Activated naive CD8-positive, alpha-beta T cell treated with anti-CD3 and anti-CD28 coated beads, Interleukin-2, amount 50 U/mL, for 16 hours (primary cell): ENCODE measurements at regions not wholly inside any gene's neighbourhood (a gene's known extent, or its start where the extent isn't known, plus 50 kb on each side); places are given as distances from the start of the nearest gene placed in this dataset.

Experiments
- DNase-seq: peaks from one replicate; pipeline ENCODE4 v3.0.0-alpha.2; 2020; ENCODE audit warnings: low read depth, low spot score

GRCh38 chr12:132408626-132409494 is 79.5 kb upstream of the GALNT9 start:
- DNase-seq: no peak

- no peak for DNase-seq
Measured at GRCh38 chr12:132407992-132408391, 78.6 kb upstream of the GALNT9 start.

GRCh38 chr12:132407451-132407961 is 78.1 kb upstream of the GALNT9 start:
- DNase-seq: no peak

- no peak for DNase-seq
Measured at GRCh38 chr12:132406493-132407450, 77.4 kb upstream of the GALNT9 start.

GRCh38 chr12:132405742-132406251 is 76.4 kb upstream of the GALNT9 start:
- DNase-seq: no peak

- no peak for DNase-seq
Measured at GRCh38 chr12:132404951-132405741, 75.8 kb upstream of the GALNT9 start.

GRCh38 chr12:132404435-132404855 is 75.1 kb upstream of the GALNT9 start:
- DNase-seq: no peak

- DNase-seq: no peak
Measured at GRCh38 chr12:132403636-132404434, 74.4 kb upstream of the GALNT9 start.

GRCh38 chr12:132402831-132403416 is 73.5 kb upstream of the GALNT9 start:
- no peak for DNase-seq

- DNase-seq: no peak
Measured at GRCh38 chr12:132401982-132402381, 72.6 kb upstream of the GALNT9 start.

GRCh38 chr12:132400011-132400641 is 70.7 kb upstream of the GALNT9 start:
- DNase-seq: no peak

GRCh38 chr12:132399092-132400010 is 70.0 kb upstream of the GALNT9 start:
- DNase-seq: no peak

GRCh38 chr12:132398386-132398991 is 69.1 kb upstream of the GALNT9 start:
- no peak for DNase-seq

- no peak for DNase-seq
Measured at GRCh38 chr12:132397934-132398385, 68.6 kb upstream of the GALNT9 start.

- no peak for DNase-seq
Measured at GRCh38 chr12:132397152-132397933, 68.0 kb upstream of the GALNT9 start.

GRCh38 chr12:132396657-132397056 is 67.3 kb upstream of the GALNT9 start:
- DNase-seq: no peak

- DNase-seq: no peak
Measured at GRCh38 chr12:132395908-132396305, 66.5 kb upstream of the GALNT9 start.
